ENCODE measurements at regions not wholly inside any gene's neighbourhood (a gene's known extent, or its start where the extent isn't known, plus 50 kb on each side); places are given as distances from the start of the nearest gene placed in this dataset.

DNA sequence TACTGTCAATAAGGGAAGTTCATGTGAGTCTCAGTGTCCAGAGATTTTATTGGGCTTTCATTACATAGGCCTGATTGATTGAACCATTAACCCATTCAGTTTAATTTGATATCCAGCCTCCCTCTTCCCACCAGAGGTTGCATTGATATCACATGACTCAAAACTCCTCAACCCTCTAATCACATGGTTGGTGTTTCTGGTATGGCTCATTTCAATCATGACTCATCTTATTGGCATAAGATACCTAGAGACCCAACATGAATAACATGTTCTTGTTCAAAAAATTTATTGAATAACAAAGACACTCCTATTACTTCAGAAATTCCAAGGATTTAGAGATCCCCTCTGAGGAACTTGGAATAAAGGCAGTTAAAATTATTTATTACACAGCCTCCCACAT is 982.2 kb downstream of the TLE1 start:
- DNase-seq (ENCODE audit: low read depth) = no peak
- H3K4me3 ChIP-seq (ENCODE audit: low read depth, low read length) = no peak overlapping the region
- TF ChIP-seq CTCF (IDR thresholded peaks at IDR 0.05; ENCODE audit: low read depth, low read length, missing control alignments) = no peak

GRCh38 chr9:80701061-80701460 is 988.3 kb downstream of the TLE1 start:
- no peak for TF ChIP-seq CTCF (IDR thresholded peaks at IDR 0.05; ENCODE audit: low read depth, low read length, missing control alignments)
- no peak for DNase-seq (ENCODE audit: low read depth)
- H3K4me3 ChIP-seq (ENCODE audit: low read depth, low read length) = no peak overlapping the region

GRCh38 chr9:80699511-80699998 is 989.8 kb downstream of the TLE1 start:
- DNase-seq (ENCODE audit: low read depth) = no peak

DNA sequence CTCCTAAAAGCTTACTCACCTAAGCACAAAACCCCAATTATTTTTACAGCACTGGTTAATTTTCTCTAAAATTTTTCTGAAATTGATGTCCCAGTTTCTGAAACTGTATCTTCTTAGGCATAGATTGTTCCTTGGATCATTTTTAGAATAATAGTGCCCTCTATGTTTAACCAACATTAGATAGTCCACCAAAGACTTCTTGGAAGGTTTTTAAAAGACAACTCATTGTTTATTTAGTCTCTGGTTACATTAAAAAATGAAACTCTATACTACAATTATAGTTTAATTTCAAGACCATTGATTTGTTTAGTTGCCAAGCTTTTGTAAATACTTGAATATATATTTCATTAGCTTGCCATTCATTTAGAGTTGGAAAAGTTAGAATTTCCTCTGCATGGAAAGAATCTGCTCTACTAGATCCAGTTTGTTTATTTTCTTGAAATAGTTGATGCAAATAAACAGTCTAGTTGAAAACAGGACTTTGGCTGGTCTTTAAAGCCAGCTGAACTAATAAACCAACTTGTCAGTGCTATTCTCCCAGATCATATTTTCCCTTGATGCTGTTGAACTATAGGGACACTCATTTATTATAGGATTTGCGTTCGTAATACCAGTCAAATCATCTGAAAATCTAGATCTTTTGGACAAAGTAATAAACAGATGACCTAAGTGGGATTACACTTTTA is 990.5 kb downstream of the TLE1 start:
- no peak for TF ChIP-seq CTCF (IDR thresholded peaks at IDR 0.05; ENCODE audit: low read depth, low read length, missing control alignments)
- no peak overlapping the region for H3K4me3 ChIP-seq (ENCODE audit: low read depth, low read length)
- DNase-seq (ENCODE audit: low read depth) = no peak

More at GRCh38 chr9:80699511-80699998, 989.8 kb downstream of the TLE1 start:
- TF ChIP-seq CTCF (IDR thresholded peaks at IDR 0.05; ENCODE audit: low read depth, low read length, missing control alignments) = no peak
- no peak overlapping the region for H3K4me3 ChIP-seq (ENCODE audit: low read depth, low read length)

GRCh38 chr9:80692751-80693150 is 996.6 kb downstream of the TLE1 start:
- DNase-seq (ENCODE audit: low read depth) = no peak
- no peak for TF ChIP-seq CTCF (IDR thresholded peaks at IDR 0.05; ENCODE audit: low read depth, low read length, missing control alignments)
- no peak overlapping the region for H3K4me3 ChIP-seq (ENCODE audit: low read depth, low read length)

GRCh38 chr9:80691229-80691628 is 998.1 kb downstream of the TLE1 start:
- H3K4me3 ChIP-seq (ENCODE audit: low read depth, low read length) = no peak overlapping the region
- no peak for DNase-seq (ENCODE audit: low read depth)
- no peak for TF ChIP-seq CTCF (IDR thresholded peaks at IDR 0.05; ENCODE audit: low read depth, low read length, missing control alignments)

DNA sequence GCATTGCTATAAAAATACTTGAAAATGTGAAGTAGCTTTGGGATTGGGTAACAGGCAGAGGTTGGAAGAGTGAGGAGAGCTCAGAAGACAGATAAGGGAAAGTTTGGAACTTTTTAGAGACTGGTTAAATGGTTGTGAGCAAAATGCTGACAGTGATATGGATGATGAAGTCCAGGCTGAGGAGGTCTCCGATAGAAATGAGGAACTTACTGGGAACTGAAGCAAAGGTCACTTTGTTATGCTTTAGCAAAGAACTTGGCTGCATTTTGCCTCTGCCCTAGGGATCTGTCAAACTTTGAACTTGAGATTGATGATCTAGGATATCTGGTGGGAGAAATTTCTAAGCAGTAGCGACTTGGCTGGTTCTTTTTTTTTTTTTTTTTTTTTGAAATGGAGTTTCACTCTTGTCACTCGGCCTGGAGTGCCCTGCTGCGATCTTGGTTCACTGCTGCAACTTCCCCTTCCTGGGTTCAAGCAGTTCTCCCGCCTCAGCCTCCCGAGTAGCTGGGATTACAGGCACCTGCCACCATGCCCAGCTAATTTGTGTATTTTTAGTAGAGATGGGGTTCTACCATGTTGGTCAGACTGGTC is 998.9 kb downstream of the TLE1 start:
- no peak overlapping the region for H3K4me3 ChIP-seq (ENCODE audit: low read depth, low read length)
- no peak for DNase-seq (ENCODE audit: low read depth)
- no peak for TF ChIP-seq CTCF (IDR thresholded peaks at IDR 0.05; ENCODE audit: low read depth, low read length, missing control alignments)
